Panc1 (cell line): ENCODE measurements at regions not wholly inside any gene's neighbourhood (a gene's known extent, or its start where the extent isn't known, plus 50 kb on each side); places are given as distances from the start of the nearest gene placed in this dataset.

Source experiments
- SIN3A ChIP-seq: IDR thresholded peaks from 2 replicates; pipeline ENCODE4 v1.6.1; 2012; ENCODE audit warnings: low read depth, mild to moderate bottlenecking, low read length, moderate library complexity, borderline replicate concordance; ENCODE audit not compliant: insufficient read depth
- TCF7L2 ChIP-seq: IDR thresholded peaks from 2 replicates; pipeline ENCODE4 v1.6.1; 2011; ENCODE audit warnings: mild to moderate bottlenecking, low read depth, low read length, inconsistent platforms
- TF ChIP-seq, protein P1 (sequence below): fragments of 450-650 bp; IDR thresholded peaks from 2 replicates; pipeline ENCODE4 v1.5.1; 2017; ENCODE audit warnings: mild to moderate bottlenecking

DNA sequence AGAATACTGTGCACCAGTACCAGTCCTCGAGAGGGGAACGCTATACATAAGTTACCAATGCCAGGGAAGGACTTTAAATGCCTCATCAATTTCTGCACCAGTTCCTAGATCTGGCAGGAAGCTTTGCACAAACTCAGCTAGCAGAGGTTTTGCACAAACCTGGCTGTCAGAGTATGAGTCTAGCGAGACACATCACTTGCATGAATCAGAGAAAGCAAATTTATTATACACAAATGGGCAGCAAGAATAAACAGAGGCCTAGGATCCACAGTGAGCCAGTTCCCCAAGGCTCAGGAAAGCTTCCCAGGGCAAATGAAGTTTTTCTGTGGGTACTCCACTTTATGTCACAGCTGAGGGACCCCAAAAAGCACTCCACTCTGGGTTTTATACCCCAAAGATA lies 523.5 kb downstream of the CFAP47 start:
- TF ChIP-seq, protein P1, sequence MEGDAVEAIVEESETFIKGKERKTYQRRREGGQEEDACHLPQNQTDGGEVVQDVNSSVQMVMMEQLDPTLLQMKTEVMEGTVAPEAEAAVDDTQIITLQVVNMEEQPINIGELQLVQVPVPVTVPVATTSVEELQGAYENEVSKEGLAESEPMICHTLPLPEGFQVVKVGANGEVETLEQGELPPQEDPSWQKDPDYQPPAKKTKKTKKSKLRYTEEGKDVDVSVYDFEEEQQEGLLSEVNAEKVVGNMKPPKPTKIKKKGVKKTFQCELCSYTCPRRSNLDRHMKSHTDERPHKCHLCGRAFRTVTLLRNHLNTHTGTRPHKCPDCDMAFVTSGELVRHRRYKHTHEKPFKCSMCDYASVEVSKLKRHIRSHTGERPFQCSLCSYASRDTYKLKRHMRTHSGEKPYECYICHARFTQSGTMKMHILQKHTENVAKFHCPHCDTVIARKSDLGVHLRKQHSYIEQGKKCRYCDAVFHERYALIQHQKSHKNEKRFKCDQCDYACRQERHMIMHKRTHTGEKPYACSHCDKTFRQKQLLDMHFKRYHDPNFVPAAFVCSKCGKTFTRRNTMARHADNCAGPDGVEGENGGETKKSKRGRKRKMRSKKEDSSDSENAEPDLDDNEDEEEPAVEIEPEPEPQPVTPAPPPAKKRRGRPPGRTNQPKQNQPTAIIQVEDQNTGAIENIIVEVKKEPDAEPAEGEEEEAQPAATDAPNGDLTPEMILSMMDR = no peak
- TF ChIP-seq TCF7L2 (no peak), SIN3A (no peak)
